ENCODE measurements at regions not wholly inside any gene's neighbourhood (a gene's known extent, or its start where the extent isn't known, plus 50 kb on each side); places are given as distances from the start of the nearest gene placed in this dataset.

GRCh38 chr3:176905331-176905730, 292.0 kb downstream of the TBL1XR1 start:
- ChIA-PET CTCF (interaction anchor here (1.1 kb wide), 1 partner anchor 32 kb away, joined by 4 read pairs; no protein-coding TSS in a partner anchor), POLR2A (no interaction called here)
- no peak for DNase-seq (ENCODE audit: extremely low spot score)
- TF ChIP-seq CTCF (IDR thresholded peaks at IDR 0.05; ENCODE audit: control extremely low read depth, extremely low read depth, low read depth, missing control alignments) = no peak

- CTCF ChIA-PET = interaction anchor here (1.1 kb wide), 1 partner anchor 32 kb away, joined by 4 read pairs; no protein-coding TSS in a partner anchor
- TF ChIP-seq CTCF (IDR thresholded peaks at IDR 0.05; ENCODE audit: control extremely low read depth, extremely low read depth, low read depth, missing control alignments) = no peak
- no peak for DNase-seq (ENCODE audit: extremely low spot score)
- POLR2A ChIA-PET = no interaction called here
Observed at GRCh38 chr3:176904506-176904905, 292.8 kb downstream of the TBL1XR1 start.

- CTCF ChIA-PET = interaction anchor here (1.3 kb wide), 1 partner anchor 15 kb away, joined by 3 read pairs; no protein-coding TSS in a partner anchor
- no peak for TF ChIP-seq CTCF (IDR thresholded peaks at IDR 0.05; ENCODE audit: control extremely low read depth, extremely low read depth, low read depth, missing control alignments)
- DNase-seq (ENCODE audit: extremely low spot score) = no peak
- POLR2A ChIA-PET = no interaction called here
Observed at GRCh38 chr3:176896640-176897039, 300.6 kb downstream of the TBL1XR1 start.

- no peak for TF ChIP-seq CTCF (IDR thresholded peaks at IDR 0.05; ENCODE audit: control extremely low read depth, extremely low read depth, low read depth, missing control alignments)
- ChIA-PET CTCF (interaction anchor here (1.3 kb wide), 1 partner anchor 15 kb away, joined by 3 read pairs; no protein-coding TSS in a partner anchor), POLR2A (no interaction called here)
- no peak for DNase-seq (ENCODE audit: extremely low spot score)
Observed at GRCh38 chr3:176896165-176896564, 301.1 kb downstream of the TBL1XR1 start.

GRCh38 chr3:176879710-176880109, 317.6 kb downstream of the TBL1XR1 start:
- ChIA-PET POLR2A (no interaction called here), CTCF (interaction anchor here (1.4 kb wide), 1 partner anchor 898 kb away, joined by 3 read pairs; no protein-coding TSS in a partner anchor)
- DNase-seq (ENCODE audit: extremely low spot score) = no peak
- TF ChIP-seq CTCF (IDR thresholded peaks at IDR 0.05; ENCODE audit: control extremely low read depth, extremely low read depth, low read depth, missing control alignments) = no peak

GRCh38 chr3:176873261-176873660, 324.0 kb downstream of the TBL1XR1 start:
- no peak for DNase-seq (ENCODE audit: extremely low spot score)
- CTCF ChIA-PET = interaction anchor here (0.8 to 4.5 kb wide), 22 partner anchors 9 to 1512 kb away, joined by 3 to 21 read pairs (median 4); no protein-coding TSS in a partner anchor
- POLR2A ChIA-PET = no interaction called here
- no peak for TF ChIP-seq CTCF (IDR thresholded peaks at IDR 0.05; ENCODE audit: control extremely low read depth, extremely low read depth, low read depth, missing control alignments)
